ENCODE measurements at regions not wholly inside any gene's neighbourhood (a gene's known extent, or its start where the extent isn't known, plus 50 kb on each side); places are given as distances from the start of the nearest gene placed in this dataset.

DNA sequence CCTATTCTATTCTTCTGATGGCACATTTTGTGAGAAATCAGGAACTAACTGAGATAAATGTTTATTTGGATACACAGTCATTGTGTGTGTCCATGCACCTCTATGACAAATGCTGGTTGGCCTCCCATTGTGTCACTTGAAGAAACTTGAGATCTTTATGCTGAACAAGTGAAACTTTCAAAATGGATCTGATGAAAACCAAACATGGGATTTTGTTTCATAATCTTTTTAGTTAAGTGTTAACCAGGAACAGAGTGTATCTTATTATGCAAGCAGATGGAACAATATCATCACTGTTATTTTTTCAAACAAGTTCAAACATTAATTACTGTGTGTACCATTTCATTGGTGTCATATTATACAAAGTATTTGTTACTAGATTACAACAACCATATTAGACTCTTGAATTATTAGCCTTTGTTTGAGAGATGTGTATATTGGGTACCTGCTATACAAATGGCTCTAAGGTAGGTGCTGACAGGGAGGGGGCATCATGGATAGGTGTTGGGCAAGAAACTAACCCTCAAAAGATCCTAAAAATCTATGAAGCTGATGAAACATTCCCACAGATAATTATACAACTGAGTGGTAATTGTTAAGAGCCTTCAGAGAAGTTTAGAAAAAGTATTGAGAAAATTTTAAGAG is 159.8 kb downstream of the PALM2AKAP2 start:
- Mint-ChIP-seq H3K27ac (ENCODE audit: unreplicated experiment) (no peak overlapping the region), H3K36me3 (ENCODE audit: unreplicated experiment) (peaks cover 11% of the 10 kb centered on the region), H3K27me3 (ENCODE audit: unreplicated experiment) (no peaks in the 10 kb centered on the region), H3K9me3 (ENCODE audit: unreplicated experiment) (no peaks in the 10 kb centered on the region), H3K4me1 (ENCODE audit: unreplicated experiment) (peaks cover 3% of the 10 kb centered on the region), H3K4me3 (ENCODE audit: unreplicated experiment) (no peak overlapping the region)
- TF ChIP-seq, protein P1, sequence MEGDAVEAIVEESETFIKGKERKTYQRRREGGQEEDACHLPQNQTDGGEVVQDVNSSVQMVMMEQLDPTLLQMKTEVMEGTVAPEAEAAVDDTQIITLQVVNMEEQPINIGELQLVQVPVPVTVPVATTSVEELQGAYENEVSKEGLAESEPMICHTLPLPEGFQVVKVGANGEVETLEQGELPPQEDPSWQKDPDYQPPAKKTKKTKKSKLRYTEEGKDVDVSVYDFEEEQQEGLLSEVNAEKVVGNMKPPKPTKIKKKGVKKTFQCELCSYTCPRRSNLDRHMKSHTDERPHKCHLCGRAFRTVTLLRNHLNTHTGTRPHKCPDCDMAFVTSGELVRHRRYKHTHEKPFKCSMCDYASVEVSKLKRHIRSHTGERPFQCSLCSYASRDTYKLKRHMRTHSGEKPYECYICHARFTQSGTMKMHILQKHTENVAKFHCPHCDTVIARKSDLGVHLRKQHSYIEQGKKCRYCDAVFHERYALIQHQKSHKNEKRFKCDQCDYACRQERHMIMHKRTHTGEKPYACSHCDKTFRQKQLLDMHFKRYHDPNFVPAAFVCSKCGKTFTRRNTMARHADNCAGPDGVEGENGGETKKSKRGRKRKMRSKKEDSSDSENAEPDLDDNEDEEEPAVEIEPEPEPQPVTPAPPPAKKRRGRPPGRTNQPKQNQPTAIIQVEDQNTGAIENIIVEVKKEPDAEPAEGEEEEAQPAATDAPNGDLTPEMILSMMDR (IDR thresholded peaks at IDR 0.05) = no peak
- DNase-seq (ENCODE audit: extremely low spot score, unreplicated experiment) = no peak

DNA sequence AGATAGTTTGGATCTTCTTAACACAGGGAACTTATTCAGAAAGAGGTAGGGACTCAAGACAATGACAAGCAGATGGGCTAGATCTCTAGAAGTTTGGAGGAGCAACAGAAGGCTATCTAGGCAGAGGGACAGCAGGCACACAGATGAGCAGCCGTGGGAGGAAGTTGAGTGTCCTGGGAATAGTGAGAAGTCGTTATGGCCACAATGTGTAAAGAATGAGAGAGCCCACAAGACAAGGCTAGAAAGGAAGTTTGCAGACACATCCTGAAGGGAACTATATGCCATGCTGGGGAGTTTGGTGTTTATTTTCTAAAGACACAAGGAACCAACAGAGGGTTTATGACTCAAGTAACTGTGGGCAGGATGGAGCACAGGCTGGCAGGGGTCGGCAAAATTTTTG is 160.6 kb downstream of the PALM2AKAP2 start:
- TF ChIP-seq, protein P1 (IDR thresholded peaks at IDR 0.05) = no peak
- H3K27ac Mint-ChIP-seq (ENCODE audit: unreplicated experiment) = no peak overlapping the region
- H3K4me1 Mint-ChIP-seq (ENCODE audit: unreplicated experiment) = peaks cover 1% of the 10 kb centered on the region
- no peaks in the 10 kb centered on the region for H3K27me3 Mint-ChIP-seq (ENCODE audit: unreplicated experiment)
- DNase-seq (ENCODE audit: extremely low spot score, unreplicated experiment) = no peak
- no peak overlapping the region for H3K4me3 Mint-ChIP-seq (ENCODE audit: unreplicated experiment)
- peaks cover 11% of the 10 kb centered on the region for H3K36me3 Mint-ChIP-seq (ENCODE audit: unreplicated experiment)
- no peaks in the 10 kb centered on the region for H3K9me3 Mint-ChIP-seq (ENCODE audit: unreplicated experiment)

- TF ChIP-seq, protein P1 (IDR thresholded peaks at IDR 0.05) = no peak
- peaks cover 1% of the 10 kb centered on the region for H3K4me1 Mint-ChIP-seq (ENCODE audit: unreplicated experiment)
- no peaks in the 10 kb centered on the region for H3K9me3 Mint-ChIP-seq (ENCODE audit: unreplicated experiment)
- no peak for DNase-seq (ENCODE audit: extremely low spot score, unreplicated experiment)
- H3K27ac Mint-ChIP-seq (ENCODE audit: unreplicated experiment) = no peak overlapping the region
- peaks cover 11% of the 10 kb centered on the region for H3K36me3 Mint-ChIP-seq (ENCODE audit: unreplicated experiment)
- no peak overlapping the region for H3K4me3 Mint-ChIP-seq (ENCODE audit: unreplicated experiment)
- H3K27me3 Mint-ChIP-seq (ENCODE audit: unreplicated experiment) = no peaks in the 10 kb centered on the region
Measured at GRCh38 chr9:109941771-109942170, 161.8 kb downstream of the PALM2AKAP2 start.

DNA sequence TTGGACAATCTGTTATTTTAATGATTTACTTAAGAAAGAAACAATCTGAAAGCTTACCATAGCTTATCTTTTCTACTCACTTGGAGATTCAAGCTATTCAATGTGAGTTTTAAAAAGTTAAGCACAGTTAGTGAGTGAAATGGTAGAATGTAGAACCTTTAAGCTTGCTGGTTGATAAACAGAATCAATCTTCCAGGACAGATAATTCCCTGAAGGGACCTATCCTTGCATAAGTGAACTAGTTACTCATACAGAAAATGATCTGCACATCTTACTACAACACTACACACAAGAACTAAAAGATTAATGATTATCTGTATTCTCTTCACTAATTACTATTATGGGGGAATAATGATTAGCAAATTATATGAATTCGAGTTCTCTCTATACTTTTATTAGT is 165.6 kb downstream of the PALM2AKAP2 start:
- Mint-ChIP-seq H3K4me3 (ENCODE audit: unreplicated experiment) (no peak overlapping the region), H3K9me3 (ENCODE audit: unreplicated experiment) (no peaks in the 10 kb centered on the region)
- no peak for DNase-seq (ENCODE audit: extremely low spot score, unreplicated experiment)

GRCh38 chr9:109948453-109948852 is 168.5 kb downstream of the PALM2AKAP2 start:
- TF ChIP-seq, protein P1 (IDR thresholded peaks at IDR 0.05) = no peak
- no peak for DNase-seq (ENCODE audit: extremely low spot score, unreplicated experiment)
- H3K4me1 Mint-ChIP-seq (ENCODE audit: unreplicated experiment) = no peaks in the 10 kb centered on the region
- no peaks in the 10 kb centered on the region for H3K9me3 Mint-ChIP-seq (ENCODE audit: unreplicated experiment)
- peaks cover 5% of the 10 kb centered on the region for H3K36me3 Mint-ChIP-seq (ENCODE audit: unreplicated experiment)
- no peak overlapping the region for H3K27ac Mint-ChIP-seq (ENCODE audit: unreplicated experiment)
- H3K27me3 Mint-ChIP-seq (ENCODE audit: unreplicated experiment) = no peaks in the 10 kb centered on the region
- no peak overlapping the region for H3K4me3 Mint-ChIP-seq (ENCODE audit: unreplicated experiment)

More for the DNA sequence above, 165.6 kb downstream of the PALM2AKAP2 start:
- Mint-ChIP-seq H3K27me3 (ENCODE audit: unreplicated experiment) (no peaks in the 10 kb centered on the region), H3K4me1 (ENCODE audit: unreplicated experiment) (no peaks in the 10 kb centered on the region), H3K36me3 (ENCODE audit: unreplicated experiment) (peaks cover 11% of the 10 kb centered on the region), H3K27ac (ENCODE audit: unreplicated experiment) (no peak overlapping the region)
- TF ChIP-seq, protein P1 (IDR thresholded peaks at IDR 0.05) = no peak

All from osteocyte (in vitro differentiated cells).